T-cell (primary cell): ENCODE measurements at regions not wholly inside any gene's neighbourhood (a gene's known extent, or its start where the extent isn't known, plus 50 kb on each side); places are given as distances from the start of the nearest gene placed in this dataset.

Experiments
- ATAC-seq, 4 experiments: fragments of 200-7000 bp in 3 of 4; fragments of 150-1000 bp in 1 of 4; cut with Tn5 transposase; replicated peaks in 1 of 4; 1 replicate in 3 of 4; 2 replicates in 1 of 4; pipeline ENCODE4 v1.10.0; 2021; ENCODE audit warnings: moderate library complexity in 3 of 4, mild to moderate bottlenecking in 2 of 4, moderate number of reproducible peaks in 1 of 4
- CTCF ChIA-PET, 2 donors: fragments of 300-600 bp; sonication (Branson Sonifier 250); formaldehyde crosslinking; loops; one replicate each; lab custom pipeline; 2022; ENCODE audit warnings: antibody characterized with exemption in 2 of 2; lab: Charles Lee
- POLR2A ChIA-PET, 2 donors: fragments of 300-600 bp; sonication (Branson Sonifier 250); formaldehyde crosslinking; loops; one replicate each; lab custom pipeline; 2022; ENCODE audit warnings: antibody characterized with exemption in 2 of 2; lab: Charles Lee
- DNase-seq, 35 experiments: peaks; one replicate each; pipeline versions ENCODE4 v3.0.0 to v3.0.0-alpha.2; 2013 to 2023
- H3K27ac ChIP-seq: one replicate; pipeline ENCODE4 v1.5.1; 2013; ENCODE audit warnings: low read length
- H3K27me3 ChIP-seq, 2 experiments: replicated peaks in 1 of 2; 1 replicate in 1 of 2; 2 replicates in 1 of 2; pipeline versions ENCODE4 v1.6.1 to v1.7.0; 2013; ENCODE audit warnings: low read length in 1 of 2, mixed read lengths in 1 of 2; ENCODE audit not compliant: control insufficient read depth in 2 of 2, insufficient read depth in 2 of 2; ENCODE audit errors: extremely low read depth in 1 of 2
- H3K36me3 ChIP-seq, 2 donors: 1 replicate in 1 of 2; 2 replicates in 1 of 2; pipeline versions ENCODE4 v1.6.1 to v1.7.0; 2013; ENCODE audit warnings: low read length in 1 of 2; ENCODE audit not compliant: control insufficient read depth in 2 of 2, insufficient read depth in 1 of 2; ENCODE audit errors: extremely low read depth in 1 of 2
- H3K4me1 ChIP-seq, 2 experiments: 1 replicate in 1 of 2; 2 replicates in 1 of 2; pipeline versions ENCODE4 v1.6.1 to v1.7.0; 2013; ENCODE audit warnings: low read length in 2 of 2, mixed read lengths in 1 of 2; ENCODE audit not compliant: insufficient read depth in 2 of 2, control insufficient read depth in 1 of 2; ENCODE audit errors: extremely low read depth in 1 of 2
- H3K4me3 ChIP-seq, 2 donors: 1 replicate in 1 of 2; 2 replicates in 1 of 2; pipeline versions ENCODE4 v1.5.1 to v1.7.0; 2013; ENCODE audit warnings: mild to moderate bottlenecking in 2 of 2, low read length in 1 of 2, moderate library complexity in 1 of 2; ENCODE audit not compliant: control insufficient read depth in 1 of 2; ENCODE audit errors: extremely low read depth in 1 of 2
- H3K9me3 ChIP-seq: 2 replicates; pipeline ENCODE4 v1.7.0; 2013
- H3K27ac Mint-ChIP-seq, 2 donors: one replicate each; pipeline ENCODE4 v1.8.0; 2020 to 2021; ENCODE audit warnings: mild to moderate bottlenecking in 2 of 2, mixed read lengths in 2 of 2
- H3K27me3 Mint-ChIP-seq, 2 donors: one replicate each; pipeline ENCODE4 v1.8.0; 2021 to 2022; ENCODE audit warnings: mixed read lengths in 2 of 2
- H3K36me3 Mint-ChIP-seq: one replicate; pipeline ENCODE4 v1.8.0; 2021; ENCODE audit warnings: mixed read lengths
- H3K4me1 Mint-ChIP-seq, 3 donors: one replicate each; pipeline ENCODE4 v1.8.0; 2020 to 2022; ENCODE audit warnings: mixed read lengths in 3 of 3, mild to moderate bottlenecking in 1 of 3
- H3K4me3 Mint-ChIP-seq, 3 donors: one replicate each; pipeline ENCODE4 v1.8.0; 2020 to 2022; ENCODE audit warnings: mild to moderate bottlenecking in 3 of 3, mixed read lengths in 3 of 3, moderate library complexity in 3 of 3
- H3K9me3 Mint-ChIP-seq, 3 donors: one replicate each; pipeline ENCODE4 v1.8.0; 2020 to 2022; ENCODE audit warnings: mixed read lengths in 3 of 3
- WGBS: methylation state at CpG from one replicate; pipeline ENCODE4 v1.1.5; 2013; ENCODE audit warnings: missing lambda C conversion rate; ENCODE audit not compliant: insufficient coverage; 5-methylcytosine and 5-hydroxymethylcytosine counted together

GRCh38 chr2:137729305-137729704 is 235.0 kb upstream of the HNMT start:
- Histone ChIP-seq H3K27ac (no peak overlapping the region), H3K4me3 (no peak overlapping the region), H3K9me3 (no peaks in the 10 kb centered on the region), H3K27me3 (no peaks in the 10 kb centered on the region), H3K36me3 (no peaks in the 10 kb centered on the region), H3K4me1 (no peaks in the 10 kb centered on the region)
- ChIA-PET POLR2A (no interaction called here), CTCF (no interaction called here)
- no CpG with 5 or more reads among the region's 3 CpGs for WGBS
- H3K27me3 Mint-ChIP-seq, result no peaks in the 10 kb centered on the region
- no peaks in the 10 kb centered on the region for H3K36me3 Mint-ChIP-seq
- H3K27ac Mint-ChIP-seq, result no peak overlapping the region
- H3K4me1 Mint-ChIP-seq, result no peaks in the 10 kb centered on the region
- H3K9me3 Mint-ChIP-seq, result peaks cover 3 to 27% (median 17%) of the 10 kb centered on the region in 3 donors
- DNase-seq, result no peak
- no peak overlapping the region for H3K4me3 Mint-ChIP-seq
- no peak for ATAC-seq

DNA sequence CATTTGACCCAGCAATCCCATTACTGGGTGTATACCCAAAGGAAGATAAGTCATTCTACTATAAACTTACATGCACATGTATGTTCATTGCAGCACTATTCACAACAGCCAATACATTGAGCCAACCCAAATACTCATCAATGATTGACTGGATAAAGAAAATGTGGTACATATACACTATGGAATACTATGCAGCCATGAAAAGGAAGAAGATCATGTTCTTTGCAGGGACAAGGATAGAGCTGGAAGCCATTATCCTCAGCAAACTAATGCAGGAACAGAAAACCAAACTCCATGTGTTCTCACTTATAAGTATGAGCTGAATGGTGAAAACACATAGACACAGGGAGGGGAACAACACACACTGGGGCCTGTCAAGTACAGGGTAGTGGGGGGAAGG is 226.7 kb upstream of the HNMT start:
- H3K4me1 Mint-ChIP-seq, result no peaks in the 10 kb centered on the region
- no peak overlapping the region for H3K27ac ChIP-seq
- ChIA-PET POLR2A (no interaction called here), CTCF (no interaction called here)
- no peaks in the 10 kb centered on the region for H3K27me3 ChIP-seq
- ATAC-seq, result no peak
- H3K4me3 Mint-ChIP-seq, result no peak overlapping the region
- peaks cover 11 to 17% (median 15%) of the 10 kb centered on the region in 3 donors for H3K9me3 Mint-ChIP-seq
- no peaks in the 10 kb centered on the region for H3K9me3 ChIP-seq
- no peaks in the 10 kb centered on the region for H3K36me3 Mint-ChIP-seq
- H3K4me3 ChIP-seq, result no peak overlapping the region
- no peaks in the 10 kb centered on the region for H3K27me3 Mint-ChIP-seq
- no peaks in the 10 kb centered on the region for H3K36me3 ChIP-seq
- no peak for DNase-seq
- no peak overlapping the region for H3K27ac Mint-ChIP-seq
- no peaks in the 10 kb centered on the region for H3K4me1 ChIP-seq

- DNase-seq, result no peak
- Histone ChIP-seq H3K36me3 (no peaks in the 10 kb centered on the region), H3K4me3 (no peak overlapping the region), H3K4me1 (no peaks in the 10 kb centered on the region), H3K27me3 (no peaks in the 10 kb centered on the region), H3K27ac (no peak overlapping the region), H3K9me3 (no peaks in the 10 kb centered on the region)
- no peaks in the 10 kb centered on the region for H3K27me3 Mint-ChIP-seq
- no peak overlapping the region for H3K4me3 Mint-ChIP-seq
- H3K36me3 Mint-ChIP-seq, result no peaks in the 10 kb centered on the region
- ATAC-seq, result no peak
- no CpG with 5 or more reads among the region's 5 CpGs for WGBS
- no peak overlapping the region for H3K27ac Mint-ChIP-seq
- no peaks in the 10 kb centered on the region for H3K4me1 Mint-ChIP-seq
- H3K9me3 Mint-ChIP-seq, result peaks cover 6 to 15% (median 7%) of the 10 kb centered on the region in 3 donors
- POLR2A ChIA-PET, result no interaction called here
- CTCF ChIA-PET, result no interaction called here
Observed at GRCh38 chr2:137741784-137742362, 222.4 kb upstream of the HNMT start.

DNA sequence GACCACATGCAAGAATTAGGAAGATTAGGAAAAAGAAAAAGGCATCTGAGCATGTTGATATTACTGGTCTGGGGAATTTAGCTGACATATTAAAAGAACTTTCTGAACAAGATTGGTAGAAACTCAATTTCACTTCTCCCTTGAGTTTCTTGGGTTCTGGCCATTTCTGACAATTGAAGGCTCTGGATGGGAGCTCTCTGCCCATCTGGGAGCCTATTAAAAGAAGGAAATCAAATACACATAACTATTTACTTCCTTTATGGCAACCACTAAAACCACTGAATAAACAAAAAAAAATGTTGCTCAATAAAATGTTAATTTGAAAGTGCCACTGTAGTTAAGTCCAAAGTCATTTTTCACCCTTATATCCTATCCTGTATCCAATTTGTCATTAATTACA is 216.8 kb upstream of the HNMT start:
- ATAC-seq, result no peak
- no peak overlapping the region for H3K27ac ChIP-seq
- H3K9me3 Mint-ChIP-seq, result no peaks in the 10 kb centered on the region

GRCh38 chr2:137748533-137748932 is 215.7 kb upstream of the HNMT start:
- Mint-ChIP-seq H3K4me3 (no peak overlapping the region), H3K9me3 (peaks cover 0 to 3% (median 0%) of the 10 kb centered on the region in 3 donors), H3K27me3 (no peaks in the 10 kb centered on the region), H3K36me3 (no peaks in the 10 kb centered on the region), H3K4me1 (no peaks in the 10 kb centered on the region), H3K27ac (no peak overlapping the region)
- no peaks in the 10 kb centered on the region for H3K9me3 ChIP-seq
- ATAC-seq (no peak), DNase-seq (no peak)
- H3K27me3 ChIP-seq, result no peaks in the 10 kb centered on the region
- ChIA-PET CTCF (no interaction called here), POLR2A (no interaction called here)
- no CpG with 5 or more reads among the region's 3 CpGs for WGBS
- H3K4me1 ChIP-seq, result no peaks in the 10 kb centered on the region
- H3K36me3 ChIP-seq, result no peaks in the 10 kb centered on the region
- H3K27ac ChIP-seq, result no peak overlapping the region
- no peak overlapping the region for H3K4me3 ChIP-seq

More for the DNA sequence above, 216.8 kb upstream of the HNMT start:
- no peaks in the 10 kb centered on the region for H3K4me1 ChIP-seq
- Mint-ChIP-seq H3K27ac (no peak overlapping the region), H3K4me3 (no peak overlapping the region), H3K27me3 (no peaks in the 10 kb centered on the region), H3K4me1 (no peaks in the 10 kb centered on the region), H3K36me3 (no peaks in the 10 kb centered on the region)
- H3K36me3 ChIP-seq, result no peaks in the 10 kb centered on the region
- ChIA-PET POLR2A (no interaction called here), CTCF (no interaction called here)
- no peak for DNase-seq
- H3K27me3 ChIP-seq, result no peaks in the 10 kb centered on the region
- no peaks in the 10 kb centered on the region for H3K9me3 ChIP-seq
- H3K4me3 ChIP-seq, result no peak overlapping the region

GRCh38 chr2:137764646-137765045 is 199.6 kb upstream of the HNMT start:
- Mint-ChIP-seq H3K27ac (no peak overlapping the region), H3K27me3 (no peaks in the 10 kb centered on the region), H3K36me3 (no peaks in the 10 kb centered on the region), H3K9me3 (peaks cover 7 to 14% (median 8%) of the 10 kb centered on the region in 3 donors), H3K4me1 (no peaks in the 10 kb centered on the region), H3K4me3 (no peak overlapping the region)
- ATAC-seq (no peak), DNase-seq (no peak)
- POLR2A ChIA-PET, result no interaction called here
- no peaks in the 10 kb centered on the region for H3K36me3 ChIP-seq
- no peak overlapping the region for H3K27ac ChIP-seq
- CTCF ChIA-PET, result no interaction called here
- H3K9me3 ChIP-seq, result no peaks in the 10 kb centered on the region
- no peaks in the 10 kb centered on the region for H3K27me3 ChIP-seq
- 71% methylated on average over 4 of the region's 5 CpGs for WGBS
- no peak overlapping the region for H3K4me3 ChIP-seq
- no peaks in the 10 kb centered on the region for H3K4me1 ChIP-seq

DNA sequence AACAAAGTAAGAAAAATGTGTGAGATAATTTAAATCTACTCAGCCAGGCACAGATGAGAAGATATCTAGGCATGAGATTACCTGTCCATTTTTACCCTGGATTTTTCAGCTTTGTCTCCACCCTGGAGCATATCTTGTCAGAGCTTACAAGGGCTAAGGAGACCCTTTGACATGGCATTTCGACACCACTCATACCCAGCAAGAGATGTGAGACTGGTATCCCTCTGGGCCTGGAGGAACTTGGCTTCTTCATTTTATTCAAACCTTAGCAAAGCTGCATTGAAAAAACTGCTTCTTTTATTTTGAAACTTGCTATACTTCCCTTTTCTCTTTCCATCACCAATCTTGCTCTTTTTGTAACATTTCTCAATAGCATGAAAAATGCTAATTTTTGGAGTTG is 194.9 kb upstream of the HNMT start:
- CTCF ChIA-PET, result no interaction called here
- Mint-ChIP-seq H3K27ac (no peak overlapping the region), H3K4me1 (no peaks in the 10 kb centered on the region), H3K4me3 (no peak overlapping the region), H3K36me3 (no peaks in the 10 kb centered on the region), H3K27me3 (no peaks in the 10 kb centered on the region), H3K9me3 (peaks cover 0 to 2% (median 0%) of the 10 kb centered on the region in 3 donors)
- POLR2A ChIA-PET, result no interaction called here
- no peaks in the 10 kb centered on the region for H3K4me1 ChIP-seq
- no peaks in the 10 kb centered on the region for H3K27me3 ChIP-seq
- ATAC-seq (no peak), DNase-seq (no peak)
- 36% methylated on average over 1 of the region's 1 CpG for WGBS
- no peaks in the 10 kb centered on the region for H3K9me3 ChIP-seq
- no peaks in the 10 kb centered on the region for H3K36me3 ChIP-seq
- no peak overlapping the region for H3K4me3 ChIP-seq
- no peak overlapping the region for H3K27ac ChIP-seq
